Liver (tissue), 8 donors: ENCODE measurements at regions not wholly inside any gene's neighbourhood (a gene's known extent, or its start where the extent isn't known, plus 50 kb on each side); places are given as distances from the start of the nearest gene placed in this dataset.

ENCODE experiments used
- DNase-seq: peaks from one replicate; pipeline ENCODE4 v3.0.0-alpha.2; 2017; ENCODE audit warnings: low spot score
- H3K27ac ChIP-seq, 2 donors: one replicate each; pipeline ENCODE4 v1.7.0; 2013; ENCODE audit warnings: inconsistent platforms in 2 of 2, low read length in 2 of 2, control low read depth in 1 of 2, low read depth in 1 of 2, mild to moderate bottlenecking in 1 of 2
- H3K27me3 ChIP-seq, 4 donors: one replicate each; pipeline versions ENCODE4 v1.6.1 to v1.7.0; 2013; ENCODE audit warnings: low read length in 3 of 4, inconsistent platforms in 1 of 4, mild to moderate bottlenecking in 1 of 4, moderate library complexity in 1 of 4; ENCODE audit not compliant: control insufficient read depth in 4 of 4, insufficient read depth in 4 of 4
- H3K36me3 ChIP-seq, 4 donors: one replicate each; pipeline versions ENCODE4 v1.6.1 to v1.7.0; 2013; ENCODE audit warnings: low read length in 3 of 4, mild to moderate bottlenecking in 3 of 4, low read depth in 1 of 4, moderate library complexity in 1 of 4; ENCODE audit not compliant: control insufficient read depth in 4 of 4, insufficient read depth in 3 of 4
- H3K4me1 ChIP-seq, 4 donors: one replicate each; pipeline versions ENCODE4 v1.6.1 to v1.7.0; 2013; ENCODE audit warnings: low read length in 3 of 4, mild to moderate bottlenecking in 3 of 4, moderate library complexity in 1 of 4; ENCODE audit not compliant: control insufficient read depth in 4 of 4, insufficient read depth in 4 of 4
- H3K4me3 ChIP-seq, 3 donors: one replicate each; pipeline versions ENCODE4 v1.6.1 to v1.7.0; 2013; ENCODE audit warnings: low read length in 3 of 3, control low read depth in 1 of 3, low read depth in 1 of 3, mild to moderate bottlenecking in 1 of 3
- H3K9ac ChIP-seq, 2 donors: one replicate each; pipeline ENCODE4 v1.7.0; 2013; ENCODE audit warnings: low read length in 2 of 2, mild to moderate bottlenecking in 2 of 2, moderate library complexity in 2 of 2, control low read depth in 1 of 2, low read depth in 1 of 2
- H3K9me3 ChIP-seq, 4 donors: one replicate each; pipeline versions ENCODE4 v1.6.1 to v1.7.0; 2013; ENCODE audit warnings: low read length in 3 of 4; ENCODE audit not compliant: control insufficient read depth in 4 of 4
- EGR1 ChIP-seq, 2 donors: IDR thresholded peaks; 2 replicates each; pipeline ENCODE4 v1.6.1; 2016 to 2018; ENCODE audit warnings: antibody characterized with exemption in 2 of 2, low read depth in 2 of 2
- FOXA1 ChIP-seq: IDR thresholded peaks from 2 replicates; pipeline ENCODE4 v1.6.1; 2016; ENCODE audit warnings: antibody characterized with exemption
- FOXA2 ChIP-seq: IDR thresholded peaks from 2 replicates; pipeline ENCODE4 v1.6.1; 2016; ENCODE audit warnings: antibody characterized with exemption
- GABPA ChIP-seq, 2 donors: IDR thresholded peaks in 1 of 2; conservative IDR thresholded peaks in 1 of 2; 2 replicates each; pipeline ENCODE4 v1.6.1; 2016; ENCODE audit warnings: antibody characterized with exemption in 2 of 2, mild to moderate bottlenecking in 1 of 2, moderate library complexity in 1 of 2
- HNF4A ChIP-seq, 2 donors: conservative IDR thresholded peaks; 2 replicates each; pipeline ENCODE4 v1.6.1; 2016; ENCODE audit warnings: antibody characterized with exemption in 2 of 2, mild to moderate bottlenecking in 2 of 2
- HNF4G ChIP-seq: IDR thresholded peaks from 2 replicates; pipeline ENCODE4 v1.6.1; 2016; ENCODE audit warnings: antibody characterized with exemption
- JUND ChIP-seq, 2 donors: IDR thresholded peaks; 2 replicates each; pipeline ENCODE4 v1.6.1; 2016; ENCODE audit warnings: antibody characterized with exemption in 2 of 2
- NR2F2 ChIP-seq: IDR thresholded peaks from 2 replicates; pipeline ENCODE4 v1.6.1; 2016; ENCODE audit warnings: antibody characterized with exemption
- RAD21 ChIP-seq, 2 donors: IDR thresholded peaks; 2 replicates each; pipeline ENCODE4 v1.6.1; 2016; ENCODE audit warnings: antibody characterized with exemption in 2 of 2, mild to moderate bottlenecking in 2 of 2
- RXRA ChIP-seq, 2 donors: IDR thresholded peaks; 2 replicates each; pipeline ENCODE4 v1.6.1; 2017 to 2018; ENCODE audit warnings: antibody characterized with exemption in 2 of 2, mild to moderate bottlenecking in 1 of 2
- SP1 ChIP-seq: IDR thresholded peaks from 2 replicates; pipeline ENCODE4 v1.6.1; 2018; ENCODE audit warnings: antibody characterized with exemption, mild to moderate bottlenecking
- TAF1 ChIP-seq: conservative IDR thresholded peaks from 2 replicates; pipeline ENCODE4 v1.6.1; 2016; ENCODE audit warnings: antibody characterized with exemption, mild to moderate bottlenecking
- YY1 ChIP-seq: IDR thresholded peaks from 2 replicates; pipeline ENCODE4 v1.6.1; 2016; ENCODE audit warnings: antibody characterized with exemption, mild to moderate bottlenecking
- WGBS: extraction: QIAGEN DNeasy Blood & Tissue Kit; methylation state at CpG from one replicate; pipeline ENCODE4 v1.1.7; 2013; 5-methylcytosine and 5-hydroxymethylcytosine counted together
- TF ChIP-seq, protein P1 (sequence below): IDR thresholded peaks from 2 replicates; pipeline ENCODE4 v1.6.1; 2016; ENCODE audit warnings: antibody characterized with exemption
- TF ChIP-seq, protein P2 (sequence below): IDR thresholded peaks from 2 replicates; pipeline ENCODE4 v1.6.1; 2016; ENCODE audit warnings: antibody characterized with exemption
- TF ChIP-seq, protein P3 (sequence below): IDR thresholded peaks from 2 replicates; pipeline ENCODE4 v1.6.1; 2016; ENCODE audit warnings: antibody characterized with exemption, mild to moderate bottlenecking
- TF ChIP-seq, protein P4 (sequence below): IDR thresholded peaks from 2 replicates; pipeline ENCODE4 v1.6.1; 2016; ENCODE audit warnings: antibody characterized with exemption
- TF ChIP-seq, protein P5 (sequence below): fragments of 150-350 bp; IDR thresholded peaks from 2 replicates; pipeline ENCODE4 v1.5.1; 2017; ENCODE audit warnings: improper control_type of control experiment, low read depth, low read length; ENCODE audit not compliant: missing input control
- donor health status: healthy.
- donor health status: healthy.
- donor health status: healthy.
- donor health status: healthy.
- donor health status: healthy.

DNA sequence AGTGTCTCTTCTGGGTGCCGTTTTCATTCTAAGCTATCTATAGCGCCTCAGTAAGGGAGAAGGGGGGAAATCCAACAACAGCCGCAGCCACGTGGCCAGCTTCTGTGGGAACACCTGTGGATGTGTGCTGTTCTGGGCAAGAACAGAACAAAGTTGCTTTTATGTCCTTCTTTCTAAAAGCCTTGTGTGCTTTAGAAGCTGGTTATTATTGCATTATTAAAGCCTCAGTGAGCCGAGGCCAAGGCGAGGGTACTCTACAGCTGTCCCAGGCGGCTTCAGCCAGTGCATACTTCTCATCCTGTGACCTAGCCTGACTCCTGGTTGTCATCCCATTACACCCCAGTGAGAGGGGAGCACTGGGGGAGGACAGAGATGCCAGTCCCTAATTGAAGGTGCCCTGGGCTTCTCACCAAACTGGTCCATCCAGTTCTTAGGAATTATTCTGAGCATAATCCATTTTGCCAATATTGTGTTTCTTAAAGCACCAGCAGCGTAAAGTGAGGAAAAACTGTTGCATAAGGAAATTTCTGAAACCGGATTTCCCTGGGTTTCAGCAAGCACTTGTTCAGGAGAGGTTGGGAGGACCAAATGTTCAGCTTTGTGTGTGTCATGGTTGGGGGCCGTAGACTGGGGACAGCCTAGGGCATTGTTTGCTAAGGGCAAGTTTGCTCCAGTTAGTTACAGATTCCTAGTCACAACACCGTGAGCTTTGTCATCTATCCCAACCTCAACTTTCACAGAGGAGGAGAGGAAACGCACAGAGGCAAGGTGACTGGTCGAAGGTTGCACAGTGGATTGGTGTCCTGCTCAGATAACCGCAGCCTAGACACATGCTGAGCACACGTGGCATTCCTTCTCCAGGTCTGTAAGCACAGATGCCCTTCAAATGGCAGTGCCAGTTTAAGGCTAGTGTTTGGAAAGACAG lies 61.0 kb upstream of the ATP1A1 start:
- Histone ChIP-seq H3K4me1 (peaks cover 0 to 9% (median 0%) of the 10 kb centered on the region in 4 donors), H3K4me3 (no peak overlapping the region), H3K36me3 (no peaks in the 10 kb centered on the region), H3K27ac (no peak overlapping the region), H3K9me3 (no peaks in the 10 kb centered on the region), H3K9ac (no peak overlapping the region), H3K27me3 (no peaks in the 10 kb centered on the region)
- no peak for DNase-seq
- TF ChIP-seq SP1, result peak; percentile 37
- TF ChIP-seq GABPA (IDR thresholded peaks at IDR 0.05 in 1 of 2, conservative IDR thresholded peaks at IDR 0.05 in 1 of 2), result no peak
- 84% methylated on average over 15 of the region's 15 CpGs for WGBS

DNA sequence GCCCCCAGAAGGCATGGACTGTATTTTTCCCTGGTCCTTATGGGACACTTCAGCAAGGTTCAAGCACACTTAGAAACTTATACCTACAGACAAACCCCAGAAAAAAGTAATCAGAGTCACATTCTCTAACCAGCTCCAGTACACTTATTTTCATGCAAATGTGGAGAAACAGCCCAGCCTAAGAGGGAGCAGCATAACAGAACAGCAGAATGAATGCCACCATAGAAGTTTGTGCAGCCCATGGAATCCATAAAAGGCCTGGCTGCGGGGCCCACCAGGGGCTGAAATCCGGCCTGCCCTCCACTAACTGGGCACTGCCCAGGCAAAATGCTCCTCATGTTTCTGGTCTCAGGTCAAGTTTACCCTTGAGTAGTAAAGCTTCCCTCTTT lies 60.4 kb upstream of the ATP1A1 start:
- Histone ChIP-seq H3K4me3 (no peak overlapping the region), H3K36me3 (no peaks in the 10 kb centered on the region), H3K9me3 (no peaks in the 10 kb centered on the region), H3K27ac (no peak overlapping the region), H3K9ac (no peak overlapping the region), H3K4me1 (peaks cover 0 to 9% (median 0%) of the 10 kb centered on the region in 4 donors), H3K27me3 (no peaks in the 10 kb centered on the region)
- 97% methylated on average over 2 of the region's 2 CpGs for WGBS
- TF ChIP-seq TAF1 (no peak), RAD21 (IDR thresholded peaks at IDR 0.05) (no peak), GABPA (IDR thresholded peaks at IDR 0.05 in 1 of 2, conservative IDR thresholded peaks at IDR 0.05 in 1 of 2) (no peak), RXRA (IDR thresholded peaks at IDR 0.05) (no peak), FOXA1 (no peak), JUND (IDR thresholded peaks at IDR 0.05) (no peak)
- TF ChIP-seq, protein P1, sequence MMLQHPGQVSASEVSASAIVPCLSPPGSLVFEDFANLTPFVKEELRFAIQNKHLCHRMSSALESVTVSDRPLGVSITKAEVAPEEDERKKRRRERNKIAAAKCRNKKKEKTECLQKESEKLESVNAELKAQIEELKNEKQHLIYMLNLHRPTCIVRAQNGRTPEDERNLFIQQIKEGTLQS, result no peak
- TF ChIP-seq, protein P2, sequence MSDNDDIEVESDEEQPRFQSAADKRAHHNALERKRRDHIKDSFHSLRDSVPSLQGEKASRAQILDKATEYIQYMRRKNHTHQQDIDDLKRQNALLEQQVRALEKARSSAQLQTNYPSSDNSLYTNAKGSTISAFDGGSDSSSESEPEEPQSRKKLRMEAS, result no peak
- DNase-seq, result no peak

DNA sequence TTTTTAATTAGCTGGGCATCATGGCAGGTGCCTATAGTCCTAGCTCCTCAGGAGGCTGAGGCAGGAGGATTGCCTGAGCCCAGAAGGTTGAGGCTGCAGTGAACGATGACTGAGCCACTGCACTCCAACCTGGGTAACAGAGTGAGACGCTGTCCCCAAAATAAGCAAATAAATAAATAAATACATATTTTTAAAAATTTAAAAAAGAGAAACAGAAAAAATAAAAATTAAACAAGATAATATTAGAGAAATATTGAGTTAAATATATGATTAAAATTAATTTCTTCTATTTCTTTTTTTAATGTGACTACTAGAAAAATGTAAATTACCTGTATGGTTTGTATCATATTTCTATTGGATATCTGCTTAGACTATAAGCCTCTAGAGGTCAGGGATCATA lies 59.3 kb upstream of the ATP1A1 start:
- Histone ChIP-seq H3K4me1 (peaks cover 0 to 9% (median 0%) of the 10 kb centered on the region in 4 donors), H3K27ac (no peak overlapping the region), H3K9me3 (no peaks in the 10 kb centered on the region), H3K4me3 (no peak overlapping the region), H3K9ac (no peak overlapping the region), H3K27me3 (no peaks in the 10 kb centered on the region), H3K36me3 (no peaks in the 10 kb centered on the region)
- TF ChIP-seq RAD21 (IDR thresholded peaks at IDR 0.05) (no peak), EGR1 (IDR thresholded peaks at IDR 0.05; ENCODE audit: low read depth in 2 of 2) (no peak), FOXA1 (no peak), HNF4A (conservative IDR thresholded peaks at IDR 0.05) (no peak), GABPA (IDR thresholded peaks at IDR 0.05 in 1 of 2, conservative IDR thresholded peaks at IDR 0.05 in 1 of 2) (no peak), HNF4G (no peak), YY1 (no peak), JUND (IDR thresholded peaks at IDR 0.05) (no peak), TAF1 (no peak), NR2F2 (no peak), RXRA (IDR thresholded peaks at IDR 0.05) (no peak), SP1 (no peak), FOXA2 (no peak)
- TF ChIP-seq, protein P3, sequence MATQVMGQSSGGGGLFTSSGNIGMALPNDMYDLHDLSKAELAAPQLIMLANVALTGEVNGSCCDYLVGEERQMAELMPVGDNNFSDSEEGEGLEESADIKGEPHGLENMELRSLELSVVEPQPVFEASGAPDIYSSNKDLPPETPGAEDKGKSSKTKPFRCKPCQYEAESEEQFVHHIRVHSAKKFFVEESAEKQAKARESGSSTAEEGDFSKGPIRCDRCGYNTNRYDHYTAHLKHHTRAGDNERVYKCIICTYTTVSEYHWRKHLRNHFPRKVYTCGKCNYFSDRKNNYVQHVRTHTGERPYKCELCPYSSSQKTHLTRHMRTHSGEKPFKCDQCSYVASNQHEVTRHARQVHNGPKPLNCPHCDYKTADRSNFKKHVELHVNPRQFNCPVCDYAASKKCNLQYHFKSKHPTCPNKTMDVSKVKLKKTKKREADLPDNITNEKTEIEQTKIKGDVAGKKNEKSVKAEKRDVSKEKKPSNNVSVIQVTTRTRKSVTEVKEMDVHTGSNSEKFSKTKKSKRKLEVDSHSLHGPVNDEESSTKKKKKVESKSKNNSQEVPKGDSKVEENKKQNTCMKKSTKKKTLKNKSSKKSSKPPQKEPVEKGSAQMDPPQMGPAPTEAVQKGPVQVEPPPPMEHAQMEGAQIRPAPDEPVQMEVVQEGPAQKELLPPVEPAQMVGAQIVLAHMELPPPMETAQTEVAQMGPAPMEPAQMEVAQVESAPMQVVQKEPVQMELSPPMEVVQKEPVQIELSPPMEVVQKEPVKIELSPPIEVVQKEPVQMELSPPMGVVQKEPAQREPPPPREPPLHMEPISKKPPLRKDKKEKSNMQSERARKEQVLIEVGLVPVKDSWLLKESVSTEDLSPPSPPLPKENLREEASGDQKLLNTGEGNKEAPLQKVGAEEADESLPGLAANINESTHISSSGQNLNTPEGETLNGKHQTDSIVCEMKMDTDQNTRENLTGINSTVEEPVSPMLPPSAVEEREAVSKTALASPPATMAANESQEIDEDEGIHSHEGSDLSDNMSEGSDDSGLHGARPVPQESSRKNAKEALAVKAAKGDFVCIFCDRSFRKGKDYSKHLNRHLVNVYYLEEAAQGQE, result no peak
- TF ChIP-seq, protein P1, result no peak
- TF ChIP-seq, protein P4, sequence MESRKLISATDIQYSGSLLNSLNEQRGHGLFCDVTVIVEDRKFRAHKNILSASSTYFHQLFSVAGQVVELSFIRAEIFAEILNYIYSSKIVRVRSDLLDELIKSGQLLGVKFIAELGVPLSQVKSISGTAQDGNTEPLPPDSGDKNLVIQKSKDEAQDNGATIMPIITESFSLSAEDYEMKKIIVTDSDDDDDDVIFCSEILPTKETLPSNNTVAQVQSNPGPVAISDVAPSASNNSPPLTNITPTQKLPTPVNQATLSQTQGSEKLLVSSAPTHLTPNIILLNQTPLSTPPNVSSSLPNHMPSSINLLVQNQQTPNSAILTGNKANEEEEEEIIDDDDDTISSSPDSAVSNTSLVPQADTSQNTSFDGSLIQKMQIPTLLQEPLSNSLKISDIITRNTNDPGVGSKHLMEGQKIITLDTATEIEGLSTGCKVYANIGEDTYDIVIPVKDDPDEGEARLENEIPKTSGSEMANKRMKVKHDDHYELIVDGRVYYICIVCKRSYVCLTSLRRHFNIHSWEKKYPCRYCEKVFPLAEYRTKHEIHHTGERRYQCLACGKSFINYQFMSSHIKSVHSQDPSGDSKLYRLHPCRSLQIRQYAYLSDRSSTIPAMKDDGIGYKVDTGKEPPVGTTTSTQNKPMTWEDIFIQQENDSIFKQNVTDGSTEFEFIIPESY, result no peak
- TF ChIP-seq, protein P2, result no peak
- TF ChIP-seq, protein P5, sequence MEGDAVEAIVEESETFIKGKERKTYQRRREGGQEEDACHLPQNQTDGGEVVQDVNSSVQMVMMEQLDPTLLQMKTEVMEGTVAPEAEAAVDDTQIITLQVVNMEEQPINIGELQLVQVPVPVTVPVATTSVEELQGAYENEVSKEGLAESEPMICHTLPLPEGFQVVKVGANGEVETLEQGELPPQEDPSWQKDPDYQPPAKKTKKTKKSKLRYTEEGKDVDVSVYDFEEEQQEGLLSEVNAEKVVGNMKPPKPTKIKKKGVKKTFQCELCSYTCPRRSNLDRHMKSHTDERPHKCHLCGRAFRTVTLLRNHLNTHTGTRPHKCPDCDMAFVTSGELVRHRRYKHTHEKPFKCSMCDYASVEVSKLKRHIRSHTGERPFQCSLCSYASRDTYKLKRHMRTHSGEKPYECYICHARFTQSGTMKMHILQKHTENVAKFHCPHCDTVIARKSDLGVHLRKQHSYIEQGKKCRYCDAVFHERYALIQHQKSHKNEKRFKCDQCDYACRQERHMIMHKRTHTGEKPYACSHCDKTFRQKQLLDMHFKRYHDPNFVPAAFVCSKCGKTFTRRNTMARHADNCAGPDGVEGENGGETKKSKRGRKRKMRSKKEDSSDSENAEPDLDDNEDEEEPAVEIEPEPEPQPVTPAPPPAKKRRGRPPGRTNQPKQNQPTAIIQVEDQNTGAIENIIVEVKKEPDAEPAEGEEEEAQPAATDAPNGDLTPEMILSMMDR, result no peak
- WGBS, result 97% methylated on average over 2 of the region's 2 CpGs
- no peak for DNase-seq
